NOMO-1 treated with DMSO at 0.1 percent for 48 hours (cell line): ENCODE measurements at regions not wholly inside any gene's neighbourhood (a gene's known extent, or its start where the extent isn't known, plus 50 kb on each side); places are given as distances from the start of the nearest gene placed in this dataset.

Experiments
- DNase-seq: peaks from one replicate; lab custom pipeline; 2025; ENCODE audit not compliant: unreplicated experiment; lab: John Stamatoyannopoulos, UW

DNA sequence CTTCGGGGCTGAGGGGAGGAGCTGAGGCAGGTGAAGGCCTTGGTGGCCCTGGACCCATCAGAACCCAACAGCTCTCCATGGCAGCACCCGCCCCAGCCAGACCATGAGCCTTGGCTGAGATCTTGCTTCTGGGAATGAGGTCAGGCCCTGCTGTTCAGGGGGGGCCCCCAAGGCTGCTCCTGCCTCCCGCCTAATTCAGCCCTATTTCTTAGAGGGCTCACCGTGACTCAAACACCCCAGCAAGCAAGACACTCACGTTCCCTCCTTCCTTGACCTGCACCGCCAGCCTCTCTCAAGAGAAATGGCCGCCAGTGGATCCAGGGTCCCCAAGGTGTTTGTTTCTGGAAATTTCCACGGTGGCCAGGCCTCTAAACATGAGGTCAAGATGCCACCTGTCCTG is 61.4 kb upstream of the PPP1R26 start:
- no peak for DNase-seq

GRCh38 chr9:135419106-135419505 is 60.5 kb upstream of the PPP1R26 start:
- no peak for DNase-seq

DNA sequence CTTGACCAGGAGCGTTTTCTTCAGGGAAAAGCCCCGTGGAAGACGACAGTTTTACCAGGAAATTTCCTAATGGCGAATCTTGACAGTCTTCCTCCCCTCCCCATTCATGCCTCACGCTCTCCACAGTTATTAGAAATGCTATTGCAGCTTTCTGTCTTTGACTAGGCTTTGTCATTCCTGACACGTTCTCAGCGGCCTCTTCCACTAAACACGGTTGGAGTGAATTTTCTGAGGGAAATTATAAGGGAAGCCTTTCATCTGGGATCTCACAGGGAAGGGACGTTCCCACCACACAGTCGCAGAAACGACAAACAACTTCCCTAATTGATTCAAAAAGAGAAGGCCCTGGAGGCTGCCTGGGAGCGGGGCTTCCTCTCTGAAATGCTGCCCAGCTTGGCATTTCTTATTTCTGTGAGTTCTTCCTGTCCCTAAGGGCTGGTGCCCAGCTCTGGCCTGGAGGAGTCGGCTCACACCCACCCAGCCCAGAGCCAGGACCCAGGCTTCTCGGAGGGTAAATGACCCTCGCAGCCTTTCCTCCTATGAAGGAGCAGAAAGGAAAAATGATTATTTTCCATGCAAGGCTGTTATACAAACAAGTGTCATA is 57.1 kb upstream of the PPP1R26 start:
- DNase-seq: no peak

GRCh38 chr9:135423725-135424124 is 55.9 kb upstream of the PPP1R26 start:
- DNase-seq: no peak
